SK-N-SH (cell line): ENCODE measurements at regions not wholly inside any gene's neighbourhood (a gene's known extent, or its start where the extent isn't known, plus 50 kb on each side); places are given as distances from the start of the nearest gene placed in this dataset.

Experiments
- GABPA ChIP-seq: IDR thresholded peaks from 2 replicates; pipeline ENCODE4 v1.4.0; 2012; ENCODE audit warnings: low read depth, mild to moderate bottlenecking
- GATA2 ChIP-seq: sonication (generic); formaldehyde crosslinking; IDR thresholded peaks from 2 replicates; pipeline ENCODE4 v1.5.0; 2020; ENCODE audit warnings: mild to moderate bottlenecking, missing genetic modification reagents
- POLR2AphosphoS5 ChIP-seq: IDR thresholded peaks from 2 replicates; pipeline ENCODE4 v1.6.1; 2012; ENCODE audit warnings: low read depth, low read length
- RFX5 ChIP-seq: IDR thresholded peaks from 2 replicates; pipeline ENCODE4 v1.6.1; 2012; ENCODE audit warnings: mild to moderate bottlenecking, improper control_type of control experiment, low read length
- SMC3 ChIP-seq: IDR thresholded peaks from 2 replicates; pipeline ENCODE4 v1.6.1; 2012; ENCODE audit warnings: low read depth, low read length, improper control_type of control experiment
- TAF1 ChIP-seq: IDR thresholded peaks from 2 replicates; pipeline ENCODE4 v1.6.1; 2012; ENCODE audit warnings: low read depth, mild to moderate bottlenecking, low read length, moderate library complexity, borderline replicate concordance
- YY1 ChIP-seq: IDR thresholded peaks from 2 replicates; pipeline ENCODE4 v1.4.0; 2012; ENCODE audit warnings: low read depth, mild to moderate bottlenecking
- TF ChIP-seq, protein P1 (sequence below): fragments of 200-600 bp; sonication (generic); IDR thresholded peaks from 2 replicates; pipeline ENCODE4 v1.6.1; 2017; ENCODE audit warnings: antibody characterized with exemption, mild to moderate bottlenecking, moderate library complexity
- TF ChIP-seq, protein P2 (sequence below): IDR thresholded peaks from 2 replicates; pipeline ENCODE4 v1.4.0; 2012; ENCODE audit warnings: low read depth
- TF ChIP-seq, protein P3 (sequence below): fragments of 150-350 bp; IDR thresholded peaks from 2 replicates; pipeline ENCODE4 v1.6.1; 2017; ENCODE audit warnings: antibody characterized with exemption, low read length, low read depth, borderline replicate concordance

DNA sequence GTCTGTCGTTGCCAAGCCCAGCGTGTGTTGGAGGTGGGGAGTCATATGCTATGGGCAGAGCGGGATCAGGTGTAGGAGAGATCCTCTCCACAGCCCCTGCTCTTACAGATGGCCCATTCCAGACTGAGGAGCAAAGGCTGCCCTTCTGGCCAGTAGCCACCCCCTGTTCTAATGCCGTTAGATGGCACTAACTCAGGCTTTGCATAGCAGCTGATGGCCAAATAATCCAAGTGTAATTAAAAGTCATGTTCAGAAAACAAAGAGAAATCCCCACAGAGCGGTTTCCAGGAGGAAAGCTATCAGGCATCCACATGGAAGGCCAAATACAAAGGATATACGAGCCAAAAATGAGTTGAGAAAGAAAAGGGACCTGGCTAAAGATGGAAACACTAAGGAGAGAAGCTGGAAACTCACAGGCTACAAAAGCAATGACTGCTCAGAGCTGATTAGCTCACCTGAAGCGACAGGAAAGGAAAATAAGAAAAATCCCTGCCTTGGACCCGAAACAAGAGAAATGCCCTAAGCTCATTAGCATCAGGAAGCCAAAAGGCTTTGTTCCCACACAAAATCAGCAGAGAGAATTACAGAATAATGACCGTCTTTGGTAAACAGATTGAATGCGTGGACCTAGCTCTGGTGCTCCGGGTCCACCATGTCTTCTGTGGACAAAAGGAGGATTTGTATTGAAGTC is 1002.4 kb upstream of the KLHL29 start:
- TF ChIP-seq GATA2 (CRISPR knock-in tag): no peak
- TF ChIP-seq, protein P1, sequence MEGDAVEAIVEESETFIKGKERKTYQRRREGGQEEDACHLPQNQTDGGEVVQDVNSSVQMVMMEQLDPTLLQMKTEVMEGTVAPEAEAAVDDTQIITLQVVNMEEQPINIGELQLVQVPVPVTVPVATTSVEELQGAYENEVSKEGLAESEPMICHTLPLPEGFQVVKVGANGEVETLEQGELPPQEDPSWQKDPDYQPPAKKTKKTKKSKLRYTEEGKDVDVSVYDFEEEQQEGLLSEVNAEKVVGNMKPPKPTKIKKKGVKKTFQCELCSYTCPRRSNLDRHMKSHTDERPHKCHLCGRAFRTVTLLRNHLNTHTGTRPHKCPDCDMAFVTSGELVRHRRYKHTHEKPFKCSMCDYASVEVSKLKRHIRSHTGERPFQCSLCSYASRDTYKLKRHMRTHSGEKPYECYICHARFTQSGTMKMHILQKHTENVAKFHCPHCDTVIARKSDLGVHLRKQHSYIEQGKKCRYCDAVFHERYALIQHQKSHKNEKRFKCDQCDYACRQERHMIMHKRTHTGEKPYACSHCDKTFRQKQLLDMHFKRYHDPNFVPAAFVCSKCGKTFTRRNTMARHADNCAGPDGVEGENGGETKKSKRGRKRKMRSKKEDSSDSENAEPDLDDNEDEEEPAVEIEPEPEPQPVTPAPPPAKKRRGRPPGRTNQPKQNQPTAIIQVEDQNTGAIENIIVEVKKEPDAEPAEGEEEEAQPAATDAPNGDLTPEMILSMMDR: no peak
- TF ChIP-seq, protein P2, sequence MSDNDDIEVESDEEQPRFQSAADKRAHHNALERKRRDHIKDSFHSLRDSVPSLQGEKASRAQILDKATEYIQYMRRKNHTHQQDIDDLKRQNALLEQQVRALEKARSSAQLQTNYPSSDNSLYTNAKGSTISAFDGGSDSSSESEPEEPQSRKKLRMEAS: no peak
- TF ChIP-seq, protein P3, sequence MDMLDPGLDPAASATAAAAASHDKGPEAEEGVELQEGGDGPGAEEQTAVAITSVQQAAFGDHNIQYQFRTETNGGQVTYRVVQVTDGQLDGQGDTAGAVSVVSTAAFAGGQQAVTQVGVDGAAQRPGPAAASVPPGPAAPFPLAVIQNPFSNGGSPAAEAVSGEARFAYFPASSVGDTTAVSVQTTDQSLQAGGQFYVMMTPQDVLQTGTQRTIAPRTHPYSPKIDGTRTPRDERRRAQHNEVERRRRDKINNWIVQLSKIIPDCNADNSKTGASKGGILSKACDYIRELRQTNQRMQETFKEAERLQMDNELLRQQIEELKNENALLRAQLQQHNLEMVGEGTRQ: no peak
- TF ChIP-seq POLR2AphosphoS5: no peak
- no peak for TF ChIP-seq TAF1
- TF ChIP-seq SMC3: no peak
- no peak for TF ChIP-seq RFX5
- no peak for TF ChIP-seq GABPA
- no peak for TF ChIP-seq YY1
